ENCODE measurements at regions not wholly inside any gene's neighbourhood (a gene's known extent, or its start where the extent isn't known, plus 50 kb on each side); places are given as distances from the start of the nearest gene placed in this dataset.

DNA sequence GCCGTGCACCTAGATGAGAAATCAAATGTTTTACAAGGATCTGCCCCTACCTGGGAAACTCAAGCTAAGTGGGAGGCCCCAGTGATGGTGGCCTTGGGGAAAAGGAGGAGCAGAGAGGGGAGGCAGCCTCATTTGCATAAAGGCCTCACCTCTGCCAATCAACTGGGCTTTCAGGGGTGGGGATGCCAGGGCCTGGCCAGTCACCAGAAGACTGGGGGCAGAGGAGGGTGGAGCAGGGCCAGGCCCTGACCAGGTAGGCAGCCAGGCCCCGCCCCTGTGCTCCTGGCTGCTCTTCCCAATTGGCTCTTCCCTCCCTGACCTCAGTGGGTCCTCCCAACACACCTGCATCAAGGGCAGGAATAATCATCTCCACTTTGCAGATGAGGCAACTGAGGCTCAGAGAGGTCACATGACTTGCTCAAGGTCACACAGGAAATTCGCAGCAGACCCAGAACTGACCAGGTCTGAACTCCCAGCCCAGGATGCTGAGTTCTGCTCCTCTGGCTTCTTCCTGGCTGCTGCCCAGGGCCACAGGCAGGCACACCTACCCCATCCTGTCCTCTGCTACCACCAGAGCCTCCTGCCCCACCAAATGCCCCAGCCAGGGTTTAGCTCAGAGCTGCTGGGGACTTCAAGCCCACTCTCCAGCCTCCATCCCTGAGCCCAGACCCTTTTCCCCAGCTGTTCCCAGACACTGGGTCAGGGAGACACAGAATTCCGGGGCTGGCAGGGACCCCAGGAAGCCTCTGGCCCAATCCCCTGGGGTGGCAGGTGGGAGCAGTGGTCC is 677.9 kb downstream of the MATN1 start:
- FAIRE-seq (no peak), DNase-seq (ENCODE audit: low spot score) (no peak), ATAC-seq (no peak)
- peaks cover 2% of the 10 kb centered on the region; the same call in 1 of the 2 replicates for H4K20me1 ChIP-seq (ENCODE audit: insufficient read depth, low read length)
- H3K9me3 ChIP-seq (ENCODE audit: low read length) = no peaks in the 10 kb centered on the region
- POLR2A ChIA-PET = no interaction called here
- no peak overlapping the region for H3K4me3 ChIP-seq (replicated peaks in 1 of 3; ENCODE audit: insufficient read depth in 1 of 3, low read depth in 2 of 3, low read length in 3 of 3)
- H2AFZ ChIP-seq (ENCODE audit: low read length) = no peak overlapping the region
- 0% methylated on average over 1 of the region's 4 CpGs for WGBS (ENCODE audit: low lambda C conversion rate)
- CTCF ChIA-PET (ENCODE audit: low intra/inter-chr PET ratio, low total read pairs) = no interaction called here
- no peak overlapping the region for H3K27ac ChIP-seq (ENCODE audit: extremely low read length, insufficient read depth, low read length)
- intact Hi-C loops (cut with micrococcal nuclease; ENCODE audit: unreplicated experiment) = no loop called here
- no peak overlapping the region for H3K9ac ChIP-seq (ENCODE audit: insufficient read depth, low read depth, low read length)
- no TSS peak for BruUV-seq (replicated peaks)
- no peaks in the 10 kb centered on the region for H3K4me1 ChIP-seq (ENCODE audit: insufficient read depth, low read length)
- no peaks in the 10 kb centered on the region for H3K79me2 ChIP-seq (ENCODE audit: insufficient read depth, low read length)
- no peak for TF ChIP-seq RARG (CRISPR knock-in tag; IDR thresholded peaks at IDR 0.05; ENCODE audit: low read depth)
- TF ChIP-seq NCOA1 (CRISPR knock-in tag; IDR thresholded peaks at IDR 0.05) = no peak
- TF ChIP-seq SIX1 (CRISPR knock-in tag; IDR thresholded peaks at IDR 0.05; ENCODE audit: borderline replicate concordance) = no peak
- TF ChIP-seq SNAPC4 (CRISPR knock-in tag; IDR thresholded peaks at IDR 0.05) = no peak
- TF ChIP-seq AHR (CRISPR knock-in tag; IDR thresholded peaks at IDR 0.05) = no peak
- TF ChIP-seq ZNF709 (CRISPR knock-in tag; IDR thresholded peaks at IDR 0.05) = no peak
- TF ChIP-seq MLLT10 (CRISPR knock-in tag; IDR thresholded peaks at IDR 0.05) = no peak
- 0 out of 2 replicates have a peak, but pooled peaks have one; percentile 10 for TF ChIP-seq RAD51 (IDR thresholded peaks at IDR 0.05; ENCODE audit: borderline replicate concordance)
- 0 out of 2 replicates have a peak, but pooled peaks have one; percentile 14 for TF ChIP-seq ZNF768 (CRISPR knock-in tag; IDR thresholded peaks at IDR 0.05)
- no peak for TF ChIP-seq NFYC (CRISPR knock-in tag; IDR thresholded peaks at IDR 0.05)
- no peaks in the 10 kb centered on the region; a peak in 2 of 5 replicates for H3K27me3 ChIP-seq (ENCODE audit: control insufficient read depth in 1 of 2, insufficient read depth in 2 of 2, low read length in 2 of 2)
- no peak overlapping the region for H3K4me2 ChIP-seq (ENCODE audit: low read depth, low read length)
- in situ Hi-C loops (cut with HindIII; ENCODE audit: extremely low pct_ligation_motif_present, low pct_unique_long_range_greater_than_20kb) = no loop called here
- no peaks in the 10 kb centered on the region for H3K36me3 ChIP-seq (replicated peaks in 1 of 2; ENCODE audit: control insufficient read depth in 1 of 2, insufficient read depth in 2 of 2, low read length in 2 of 2)
